ENCODE measurements at regions not wholly inside any gene's neighbourhood (a gene's known extent, or its start where the extent isn't known, plus 50 kb on each side); places are given as distances from the start of the nearest gene placed in this dataset.

- DNase-seq, result no peak
These were observed 105.4 kb upstream of the ZMIZ1 start for GRCh38 chr10:78963074-78964034.

GRCh38 chr10:78964274-78964951 is 104.4 kb upstream of the ZMIZ1 start:
- no peak for DNase-seq

- DNase-seq, result peak; percentile 10
These were observed 103.7 kb upstream of the ZMIZ1 start for GRCh38 chr10:78964952-78965633.

- DNase-seq, result no peak
These were observed 102.5 kb upstream of the ZMIZ1 start for GRCh38 chr10:78966182-78966787.

GRCh38 chr10:78966844-78967488 is 101.8 kb upstream of the ZMIZ1 start:
- DNase-seq, result no peak

GRCh38 chr10:78968300-78968942 is 100.3 kb upstream of the ZMIZ1 start:
- no peak for DNase-seq

- no peak for DNase-seq
These were observed 99.8 kb upstream of the ZMIZ1 start for GRCh38 chr10:78968943-78969342.

- DNase-seq, result no peak
These were observed 99.0 kb upstream of the ZMIZ1 start for GRCh38 chr10:78969719-78970118.

GRCh38 chr10:78970261-78970660 is 98.5 kb upstream of the ZMIZ1 start:
- no peak for DNase-seq

GRCh38 chr10:78971094-78971682 is 97.6 kb upstream of the ZMIZ1 start:
- no peak for DNase-seq

- no peak for DNase-seq
These were observed 96.4 kb upstream of the ZMIZ1 start for GRCh38 chr10:78972160-78972946.

- DNase-seq, result peak; percentile 64
These were observed 95.5 kb upstream of the ZMIZ1 start for GRCh38 chr10:78972947-78973900.

GRCh38 chr10:78973901-78974616 is 94.7 kb upstream of the ZMIZ1 start:
- peak; percentile 70 for DNase-seq

- DNase-seq, result peak; percentile 19
These were observed 94.0 kb upstream of the ZMIZ1 start for GRCh38 chr10:78974617-78975317.

GRCh38 chr10:78975926-78976325 is 92.8 kb upstream of the ZMIZ1 start:
- no peak for DNase-seq

- DNase-seq, result no peak
These were observed 91.7 kb upstream of the ZMIZ1 start for GRCh38 chr10:78976825-78977755.

GRCh38 chr10:78979938-78980337 is 88.8 kb upstream of the ZMIZ1 start:
- no peak for DNase-seq
